MM.1S (cell line): ENCODE measurements at regions not wholly inside any gene's neighbourhood (a gene's known extent, or its start where the extent isn't known, plus 50 kb on each side); places are given as distances from the start of the nearest gene placed in this dataset.

Experiments
- DNase-seq: peaks from one replicate; pipeline ENCODE4 v3.0.0-alpha.2; 2015
- H2AFZ ChIP-seq: fragments of 300-600 bp; sonication (generic); 2 replicates; pipeline ENCODE4 v1.6.0; 2016; ENCODE audit warnings: antibody characterized with exemption, low read length
- H3F3A ChIP-seq: fragments of 300-600 bp; sonication (generic); 2 replicates; pipeline ENCODE4 v1.6.1; 2016; ENCODE audit warnings: mild to moderate bottlenecking, antibody characterized with exemption, low read length, moderate library complexity, mixed read lengths; ENCODE audit not compliant: insufficient read depth
- H3K27ac ChIP-seq: fragments of 300-600 bp; sonication (generic); 2 replicates; pipeline ENCODE4 v1.5.1; 2016; ENCODE audit warnings: mild to moderate bottlenecking, low read length
- H3K27me3 ChIP-seq: fragments of 300-600 bp; sonication (generic); replicated peaks from 2 replicates; pipeline ENCODE4 v1.6.0; 2016; ENCODE audit warnings: low read length; ENCODE audit not compliant: insufficient read depth
- H3K36me3 ChIP-seq: fragments of 300-600 bp; sonication (generic); replicated peaks from 2 replicates; pipeline ENCODE4 v1.6.1; 2016; ENCODE audit warnings: mild to moderate bottlenecking, low read length, mixed read lengths; ENCODE audit not compliant: insufficient read depth
- H3K4me1 ChIP-seq: fragments of 300-600 bp; sonication (generic); 2 replicates; pipeline ENCODE4 v1.6.1; 2016; ENCODE audit warnings: low read length, mixed read lengths
- H3K4me2 ChIP-seq: fragments of 300-600 bp; sonication (generic); 2 replicates; pipeline ENCODE4 v1.6.0; 2016; ENCODE audit warnings: low read depth, low read length
- H3K4me3 ChIP-seq: fragments of 300-600 bp; sonication (generic); 2 replicates; pipeline ENCODE4 v1.5.1; 2016; ENCODE audit warnings: low read length, mixed read lengths
- H3K79me2 ChIP-seq: fragments of 300-600 bp; sonication (generic); 2 replicates; pipeline ENCODE4 v1.6.1; 2016; ENCODE audit warnings: mixed run types, low read length, mixed read lengths
- H3K9ac ChIP-seq: fragments of 300-600 bp; sonication (generic); 2 replicates; pipeline ENCODE4 v1.6.1; 2016; ENCODE audit warnings: low read length, mixed read lengths
- H3K9me2 ChIP-seq: fragments of 300-600 bp; sonication (generic); replicated peaks from 2 replicates; pipeline ENCODE4 v1.6.1; 2016; ENCODE audit warnings: mild to moderate bottlenecking, low read length, mixed read lengths; ENCODE audit not compliant: insufficient read depth
- H3K9me3 ChIP-seq: fragments of 300-600 bp; sonication (generic); replicated peaks from 2 replicates; pipeline ENCODE4 v1.6.1; 2016; ENCODE audit warnings: mild to moderate bottlenecking, low read length, mixed read lengths; ENCODE audit not compliant: insufficient read depth
- H4K20me1 ChIP-seq: fragments of 300-600 bp; sonication (generic); 2 replicates; pipeline ENCODE4 v1.6.1; 2016; ENCODE audit warnings: mild to moderate bottlenecking, low read length, moderate library complexity, mixed read lengths; ENCODE audit not compliant: insufficient read depth
- CTCF ChIP-seq: fragments of 300-600 bp; sonication (generic); IDR thresholded peaks from 2 replicates; pipeline ENCODE4 v1.5.1; 2016; ENCODE audit warnings: antibody characterized with exemption, low read length, mixed read lengths
- EZH2 ChIP-seq: fragments of 300-600 bp; sonication (generic); optimal IDR thresholded peaks from 2 replicates; pipeline ENCODE3; 2017; ENCODE audit warnings: low read depth, mild to moderate bottlenecking, antibody characterized with exemption, low read length, mixed read lengths
- EZH2phosphoT487 ChIP-seq: fragments of 300-600 bp; sonication (generic); IDR thresholded peaks from 2 replicates; pipeline ENCODE4 v1.6.1; 2018; ENCODE audit warnings: antibody characterized with exemption, low read length

GRCh38 chr20:40558212-40558611 is 130.8 kb downstream of the MAFB start:
- H3K9me2 ChIP-seq: no peaks in the 10 kb centered on the region
- no peak overlapping the region for H3K4me2 ChIP-seq
- no peaks in the 10 kb centered on the region for H3F3A ChIP-seq
- no peaks in the 10 kb centered on the region for H3K9me3 ChIP-seq
- H3K4me3 ChIP-seq: no peak overlapping the region
- H3K79me2 ChIP-seq: no peaks in the 10 kb centered on the region
- H3K9ac ChIP-seq: no peak overlapping the region
- H3K27me3 ChIP-seq: no peaks in the 10 kb centered on the region
- no peaks in the 10 kb centered on the region for H4K20me1 ChIP-seq
- H3K27ac ChIP-seq: no peak overlapping the region
- H3K4me1 ChIP-seq: no peaks in the 10 kb centered on the region
- no peak for TF ChIP-seq CTCF
- TF ChIP-seq EZH2: no peak
- no peak for TF ChIP-seq EZH2phosphoT487
- no peaks in the 10 kb centered on the region for H3K36me3 ChIP-seq
- DNase-seq: no peak
- H2AFZ ChIP-seq: no peak overlapping the region

- H3K9me3 ChIP-seq: no peaks in the 10 kb centered on the region
- no peaks in the 10 kb centered on the region for H3K79me2 ChIP-seq
- no peak overlapping the region for H3K9ac ChIP-seq
- no peaks in the 10 kb centered on the region for H3F3A ChIP-seq
- no peak overlapping the region for H3K4me2 ChIP-seq
- H3K27me3 ChIP-seq: no peaks in the 10 kb centered on the region
- no peak for TF ChIP-seq CTCF
- no peak for TF ChIP-seq EZH2phosphoT487
- no peak for TF ChIP-seq EZH2
- no peak overlapping the region for H3K27ac ChIP-seq
- H3K4me3 ChIP-seq: no peak overlapping the region
- DNase-seq: no peak
- no peak overlapping the region for H2AFZ ChIP-seq
- H4K20me1 ChIP-seq: no peaks in the 10 kb centered on the region
- no peaks in the 10 kb centered on the region for H3K9me2 ChIP-seq
- H3K4me1 ChIP-seq: no peaks in the 10 kb centered on the region
- no peaks in the 10 kb centered on the region for H3K36me3 ChIP-seq
These were observed 137.9 kb downstream of the MAFB start for GRCh38 chr20:40551125-40551530.

GRCh38 chr20:40547483-40548091 is 141.4 kb downstream of the MAFB start:
- H3K9ac ChIP-seq: no peak overlapping the region
- H3K4me1 ChIP-seq: no peaks in the 10 kb centered on the region
- no peak for TF ChIP-seq CTCF
- no peak for TF ChIP-seq EZH2phosphoT487
- TF ChIP-seq EZH2: no peak
- H3K27ac ChIP-seq: no peak overlapping the region
- H3K4me3 ChIP-seq: no peak overlapping the region
- H4K20me1 ChIP-seq: no peaks in the 10 kb centered on the region
- no peak overlapping the region for H3K4me2 ChIP-seq
- H3K36me3 ChIP-seq: no peaks in the 10 kb centered on the region
- H3K9me2 ChIP-seq: no peaks in the 10 kb centered on the region
- no peaks in the 10 kb centered on the region for H3F3A ChIP-seq
- no peaks in the 10 kb centered on the region for H3K79me2 ChIP-seq
- DNase-seq: no peak
- no peak overlapping the region for H2AFZ ChIP-seq
- H3K27me3 ChIP-seq: no peaks in the 10 kb centered on the region
- H3K9me3 ChIP-seq: no peaks in the 10 kb centered on the region
